HG03045 (cell line): ENCODE measurements at regions not wholly inside any gene's neighbourhood (a gene's known extent, or its start where the extent isn't known, plus 50 kb on each side); places are given as distances from the start of the nearest gene placed in this dataset.

Source experiments
- ATAC-seq: cut with Tn5 transposase; IDR thresholded peaks from one replicate; pipeline ENCODE4 v1.9.1; 2021; ENCODE audit warnings: mild to moderate bottlenecking, moderate library complexity; ENCODE audit not compliant: unreplicated experiment

GRCh38 chr6:148263961-148264360 is 78.7 kb upstream of the SASH1 start:
- ATAC-seq, result no peak

- ATAC-seq, result no peak
These were observed 77.6 kb upstream of the SASH1 start for GRCh38 chr6:148265054-148265453.

- ATAC-seq, result no peak
These were observed 73.3 kb upstream of the SASH1 start for GRCh38 chr6:148269386-148269785.

GRCh38 chr6:148271711-148272439 is 70.8 kb upstream of the SASH1 start:
- no peak for ATAC-seq

GRCh38 chr6:148272597-148272996 is 70.0 kb upstream of the SASH1 start:
- ATAC-seq, result no peak

GRCh38 chr6:148273962-148274752 is 68.5 kb upstream of the SASH1 start:
- no peak for ATAC-seq

GRCh38 chr6:148274809-148275208 is 67.8 kb upstream of the SASH1 start:
- ATAC-seq, result no peak

GRCh38 chr6:148285205-148285604 is 57.4 kb upstream of the SASH1 start:
- no peak for ATAC-seq

GRCh38 chr6:148286563-148286962 is 56.1 kb upstream of the SASH1 start:
- no peak for ATAC-seq

GRCh38 chr6:148287623-148288333 is 54.9 kb upstream of the SASH1 start:
- ATAC-seq, result no peak

- no peak for ATAC-seq
These were observed 54.1 kb upstream of the SASH1 start for GRCh38 chr6:148288541-148288940.

- no peak for ATAC-seq
These were observed 53.5 kb upstream of the SASH1 start for GRCh38 chr6:148289153-148289552.

GRCh38 chr6:148291876-148292275 is 50.8 kb upstream of the SASH1 start:
- ATAC-seq, result no peak
